ENCODE measurements at regions not wholly inside any gene's neighbourhood (a gene's known extent, or its start where the extent isn't known, plus 50 kb on each side); places are given as distances from the start of the nearest gene placed in this dataset.

DNA sequence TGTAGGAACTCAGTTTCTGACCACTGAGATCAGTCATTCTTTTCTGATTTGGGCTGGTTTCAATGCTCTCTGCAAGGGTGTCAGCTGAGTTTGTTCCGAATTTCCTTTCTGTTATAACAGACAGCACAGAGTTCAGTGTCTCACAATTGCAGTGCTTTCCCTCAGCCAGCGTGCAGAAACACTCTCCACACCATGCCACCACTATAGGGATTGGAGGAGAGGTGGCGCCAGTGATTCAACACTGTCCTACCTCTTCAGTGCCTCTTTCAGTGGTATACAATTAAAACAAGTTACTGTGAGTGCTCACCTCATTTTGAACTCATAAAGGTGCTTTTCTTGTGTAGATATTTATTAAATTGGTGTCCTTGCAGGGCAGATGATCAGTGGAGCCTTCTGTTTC is 413.2 kb upstream of the CXorf51B start:
- POLR2A ChIA-PET: no interaction called here
- no peak overlapping the region for H3K4me3 ChIP-seq
- H3K4me1 ChIP-seq: no peaks in the 10 kb centered on the region
- H3K9me3 ChIP-seq: no peaks in the 10 kb centered on the region
- ATAC-seq (no peak), FAIRE-seq (no peak), DNase-seq (ENCODE audit: low read depth in 1 of 2, low spot score in 1 of 2) (no peak)
- CTCF ChIA-PET: no interaction called here
- 2% methylated on average over 3 of the region's 3 CpGs for WGBS (ENCODE audit: missing lambda C conversion rate)
- H3K4me2 ChIP-seq: no peak overlapping the region
- no peak overlapping the region for H3K27ac ChIP-seq
- no peak for TF ChIP-seq EP300 (IDR thresholded peaks at IDR 0.05)

DNA sequence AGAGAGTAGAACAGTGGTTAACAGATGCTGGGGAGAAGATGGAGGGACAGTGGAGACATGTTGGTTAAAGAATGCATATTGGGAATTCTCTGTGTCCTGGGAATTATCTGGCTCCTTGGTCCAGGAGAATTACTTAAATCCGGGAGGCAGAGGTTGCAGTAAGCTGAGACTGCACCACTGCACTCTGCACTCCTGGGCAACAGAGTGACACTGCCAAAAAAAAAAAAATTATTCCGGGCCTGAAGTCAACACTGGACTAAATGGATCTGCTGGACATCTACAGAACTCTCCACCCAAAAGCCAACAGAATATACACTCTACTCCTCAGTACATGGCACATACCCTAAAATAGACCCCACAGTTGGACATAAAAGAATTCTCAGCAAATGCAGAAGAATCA is 400.0 kb upstream of the CXorf51B start:
- Histone ChIP-seq H3K4me3 (no peak overlapping the region), H3K4me2 (no peak overlapping the region), H3K9me3 (no peaks in the 10 kb centered on the region), H3K27ac (no peak overlapping the region), H3K4me1 (no peaks in the 10 kb centered on the region)
- DNase-seq (ENCODE audit: low read depth in 1 of 2, low spot score in 1 of 2): no peak
- FAIRE-seq: no peak
- WGBS (ENCODE audit: missing lambda C conversion rate): 0% methylated on average over 2 of the region's 2 CpGs
- TF ChIP-seq, protein P1, sequence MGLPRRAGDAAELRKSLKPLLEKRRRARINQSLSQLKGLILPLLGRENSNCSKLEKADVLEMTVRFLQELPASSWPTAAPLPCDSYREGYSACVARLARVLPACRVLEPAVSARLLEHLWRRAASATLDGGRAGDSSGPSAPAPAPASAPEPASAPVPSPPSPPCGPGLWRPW (IDR thresholded peaks at IDR 0.05): no peak
- no peak for TF ChIP-seq PHF8 (IDR thresholded peaks at IDR 0.05; ENCODE audit: borderline replicate concordance, low read depth)
- TF ChIP-seq RNF2 (IDR thresholded peaks at IDR 0.05; ENCODE audit: borderline replicate concordance, low read depth): no peak
- no peak for TF ChIP-seq CBX8 (IDR thresholded peaks at IDR 0.05)
- no peak for TF ChIP-seq SMC3 (IDR thresholded peaks at IDR 0.05)
- no peak for TF ChIP-seq GATA3 (IDR thresholded peaks at IDR 0.05; ENCODE audit: borderline replicate concordance)
- TF ChIP-seq, protein P2, sequence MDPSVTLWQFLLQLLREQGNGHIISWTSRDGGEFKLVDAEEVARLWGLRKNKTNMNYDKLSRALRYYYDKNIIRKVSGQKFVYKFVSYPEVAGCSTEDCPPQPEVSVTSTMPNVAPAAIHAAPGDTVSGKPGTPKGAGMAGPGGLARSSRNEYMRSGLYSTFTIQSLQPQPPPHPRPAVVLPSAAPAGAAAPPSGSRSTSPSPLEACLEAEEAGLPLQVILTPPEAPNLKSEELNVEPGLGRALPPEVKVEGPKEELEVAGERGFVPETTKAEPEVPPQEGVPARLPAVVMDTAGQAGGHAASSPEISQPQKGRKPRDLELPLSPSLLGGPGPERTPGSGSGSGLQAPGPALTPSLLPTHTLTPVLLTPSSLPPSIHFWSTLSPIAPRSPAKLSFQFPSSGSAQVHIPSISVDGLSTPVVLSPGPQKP (IDR thresholded peaks at IDR 0.05; ENCODE audit: low read depth, low read length): no peak
- TF ChIP-seq, protein P3, sequence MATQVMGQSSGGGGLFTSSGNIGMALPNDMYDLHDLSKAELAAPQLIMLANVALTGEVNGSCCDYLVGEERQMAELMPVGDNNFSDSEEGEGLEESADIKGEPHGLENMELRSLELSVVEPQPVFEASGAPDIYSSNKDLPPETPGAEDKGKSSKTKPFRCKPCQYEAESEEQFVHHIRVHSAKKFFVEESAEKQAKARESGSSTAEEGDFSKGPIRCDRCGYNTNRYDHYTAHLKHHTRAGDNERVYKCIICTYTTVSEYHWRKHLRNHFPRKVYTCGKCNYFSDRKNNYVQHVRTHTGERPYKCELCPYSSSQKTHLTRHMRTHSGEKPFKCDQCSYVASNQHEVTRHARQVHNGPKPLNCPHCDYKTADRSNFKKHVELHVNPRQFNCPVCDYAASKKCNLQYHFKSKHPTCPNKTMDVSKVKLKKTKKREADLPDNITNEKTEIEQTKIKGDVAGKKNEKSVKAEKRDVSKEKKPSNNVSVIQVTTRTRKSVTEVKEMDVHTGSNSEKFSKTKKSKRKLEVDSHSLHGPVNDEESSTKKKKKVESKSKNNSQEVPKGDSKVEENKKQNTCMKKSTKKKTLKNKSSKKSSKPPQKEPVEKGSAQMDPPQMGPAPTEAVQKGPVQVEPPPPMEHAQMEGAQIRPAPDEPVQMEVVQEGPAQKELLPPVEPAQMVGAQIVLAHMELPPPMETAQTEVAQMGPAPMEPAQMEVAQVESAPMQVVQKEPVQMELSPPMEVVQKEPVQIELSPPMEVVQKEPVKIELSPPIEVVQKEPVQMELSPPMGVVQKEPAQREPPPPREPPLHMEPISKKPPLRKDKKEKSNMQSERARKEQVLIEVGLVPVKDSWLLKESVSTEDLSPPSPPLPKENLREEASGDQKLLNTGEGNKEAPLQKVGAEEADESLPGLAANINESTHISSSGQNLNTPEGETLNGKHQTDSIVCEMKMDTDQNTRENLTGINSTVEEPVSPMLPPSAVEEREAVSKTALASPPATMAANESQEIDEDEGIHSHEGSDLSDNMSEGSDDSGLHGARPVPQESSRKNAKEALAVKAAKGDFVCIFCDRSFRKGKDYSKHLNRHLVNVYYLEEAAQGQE (IDR thresholded peaks at IDR 0.05): no peak
- TF ChIP-seq CEBPB (IDR thresholded peaks at IDR 0.05): no peak
- no peak for TF ChIP-seq RARB (CRISPR knock-in tag; IDR thresholded peaks at IDR 0.05)
- TF ChIP-seq ZSCAN20 (CRISPR knock-in tag; IDR thresholded peaks at IDR 0.05): no peak
- TF ChIP-seq CHD4 (IDR thresholded peaks at IDR 0.05; ENCODE audit: borderline replicate concordance): no peak
- no peak for TF ChIP-seq EHMT2 (IDR thresholded peaks at IDR 0.05; ENCODE audit: low read depth)
- no peak for TF ChIP-seq MAFK (IDR thresholded peaks at IDR 0.05; ENCODE audit: partially characterized antibody)
- TF ChIP-seq, protein P4, sequence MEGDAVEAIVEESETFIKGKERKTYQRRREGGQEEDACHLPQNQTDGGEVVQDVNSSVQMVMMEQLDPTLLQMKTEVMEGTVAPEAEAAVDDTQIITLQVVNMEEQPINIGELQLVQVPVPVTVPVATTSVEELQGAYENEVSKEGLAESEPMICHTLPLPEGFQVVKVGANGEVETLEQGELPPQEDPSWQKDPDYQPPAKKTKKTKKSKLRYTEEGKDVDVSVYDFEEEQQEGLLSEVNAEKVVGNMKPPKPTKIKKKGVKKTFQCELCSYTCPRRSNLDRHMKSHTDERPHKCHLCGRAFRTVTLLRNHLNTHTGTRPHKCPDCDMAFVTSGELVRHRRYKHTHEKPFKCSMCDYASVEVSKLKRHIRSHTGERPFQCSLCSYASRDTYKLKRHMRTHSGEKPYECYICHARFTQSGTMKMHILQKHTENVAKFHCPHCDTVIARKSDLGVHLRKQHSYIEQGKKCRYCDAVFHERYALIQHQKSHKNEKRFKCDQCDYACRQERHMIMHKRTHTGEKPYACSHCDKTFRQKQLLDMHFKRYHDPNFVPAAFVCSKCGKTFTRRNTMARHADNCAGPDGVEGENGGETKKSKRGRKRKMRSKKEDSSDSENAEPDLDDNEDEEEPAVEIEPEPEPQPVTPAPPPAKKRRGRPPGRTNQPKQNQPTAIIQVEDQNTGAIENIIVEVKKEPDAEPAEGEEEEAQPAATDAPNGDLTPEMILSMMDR (IDR thresholded peaks at IDR 0.05): no peak
- no peak for TF ChIP-seq POLR2AphosphoS2 (conservative IDR thresholded peaks at IDR 0.05; ENCODE audit: low read length)
- TF ChIP-seq BHLHE40 (IDR thresholded peaks at IDR 0.05; ENCODE audit: low read depth, low read length): no peak
- TF ChIP-seq ZFP36 (IDR thresholded peaks at IDR 0.05; ENCODE audit: borderline replicate concordance, partially characterized antibody): no peak
- TF ChIP-seq, protein P5, sequence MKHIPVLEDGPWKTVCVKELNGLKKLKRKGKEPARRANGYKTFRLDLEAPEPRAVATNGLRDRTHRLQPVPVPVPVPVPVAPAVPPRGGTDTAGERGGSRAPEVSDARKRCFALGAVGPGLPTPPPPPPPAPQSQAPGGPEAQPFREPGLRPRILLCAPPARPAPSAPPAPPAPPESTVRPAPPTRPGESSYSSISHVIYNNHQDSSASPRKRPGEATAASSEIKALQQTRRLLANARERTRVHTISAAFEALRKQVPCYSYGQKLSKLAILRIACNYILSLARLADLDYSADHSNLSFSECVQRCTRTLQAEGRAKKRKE (CRISPR knock-in tag; IDR thresholded peaks at IDR 0.05; ENCODE audit: low read depth): no peak
- ChIA-PET POLR2A (no interaction called here), CTCF (no interaction called here)
- ATAC-seq: no peak
